Activated CD4-positive, alpha-beta T cell treated with anti-CD3 and anti-CD28 coated beads, Interleukin-2, amount 50 U/mL, for 16 hours (primary cell): ENCODE measurements at regions not wholly inside any gene's neighbourhood (a gene's known extent, or its start where the extent isn't known, plus 50 kb on each side); places are given as distances from the start of the nearest gene placed in this dataset.
A peak's percentile ranks its signal among the peaks of the same experiment; 100 is the strongest.

Experiments used
- DNase-seq: peaks from one replicate; pipeline ENCODE4 v3.0.0-alpha.2; 2020

GRCh38 chr9:16247188-16247875 lies 623.1 kb downstream of the BNC2 start:
- no peak for DNase-seq

DNA sequence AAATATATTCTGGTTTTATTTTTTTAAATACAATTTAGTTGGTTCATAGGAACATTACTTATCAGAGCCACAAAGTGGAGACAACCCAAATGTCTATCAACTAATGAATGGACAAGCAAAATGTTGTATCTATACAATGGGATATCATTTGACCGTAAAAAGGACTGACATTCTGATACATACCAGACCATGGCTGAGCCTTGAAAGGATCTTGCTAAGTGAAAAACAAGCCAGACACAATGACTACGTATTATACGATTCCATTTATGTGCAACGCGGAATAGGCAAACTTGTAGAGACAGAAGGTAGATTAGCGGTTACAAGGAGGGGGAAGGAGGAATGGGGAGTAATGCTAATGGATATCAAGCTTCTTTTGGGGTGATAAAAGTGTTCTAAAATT lies 621.6 kb downstream of the BNC2 start:
- DNase-seq = no peak

GRCh38 chr9:16252616-16253015 lies 617.9 kb downstream of the BNC2 start:
- DNase-seq = no peak

DNA sequence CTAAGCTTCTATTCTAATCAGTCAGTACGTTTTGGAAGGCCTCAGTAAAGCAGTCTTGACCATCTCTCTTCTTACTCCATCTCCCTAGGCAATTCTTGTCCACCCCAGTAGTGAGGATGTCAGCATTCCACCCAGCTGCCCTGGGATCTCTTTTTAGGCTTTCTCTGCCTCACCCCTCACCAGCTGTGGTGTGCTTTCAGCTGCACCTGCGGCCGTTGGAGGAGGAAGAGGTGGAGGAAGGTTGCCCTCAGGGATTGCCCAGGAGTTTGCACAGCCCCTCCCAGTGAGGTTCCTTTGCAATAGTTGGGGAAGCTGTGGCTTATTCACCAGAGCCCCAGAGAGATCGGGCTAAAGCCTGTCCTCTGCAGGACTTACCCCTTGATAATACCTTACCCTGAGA lies 615.8 kb downstream of the BNC2 start:
- DNase-seq = no peak

DNA sequence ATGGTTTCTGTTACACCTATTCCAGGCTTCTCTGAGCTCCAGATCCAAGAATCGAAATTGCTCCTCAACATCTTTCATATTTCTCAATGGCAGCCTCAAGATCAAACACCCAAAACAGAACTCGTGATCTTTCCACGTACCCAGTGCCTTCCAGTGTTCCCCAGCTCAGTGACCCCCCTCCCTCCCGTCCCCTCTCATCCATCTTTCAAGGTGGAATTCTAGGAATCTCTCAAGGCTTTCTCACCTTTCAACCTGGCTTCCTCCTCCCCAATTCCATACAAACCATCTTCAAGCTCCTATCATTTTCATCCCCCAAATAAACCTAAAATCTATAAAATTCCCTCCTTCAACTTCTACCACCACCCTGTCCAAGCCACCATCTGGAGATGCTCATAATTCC lies 615.3 kb downstream of the BNC2 start:
- DNase-seq = no peak

- no peak for DNase-seq
Measured at GRCh38 chr9:16257604-16258003, 612.9 kb downstream of the BNC2 start.

GRCh38 chr9:16258191-16258590 lies 612.3 kb downstream of the BNC2 start:
- no peak for DNase-seq

DNA sequence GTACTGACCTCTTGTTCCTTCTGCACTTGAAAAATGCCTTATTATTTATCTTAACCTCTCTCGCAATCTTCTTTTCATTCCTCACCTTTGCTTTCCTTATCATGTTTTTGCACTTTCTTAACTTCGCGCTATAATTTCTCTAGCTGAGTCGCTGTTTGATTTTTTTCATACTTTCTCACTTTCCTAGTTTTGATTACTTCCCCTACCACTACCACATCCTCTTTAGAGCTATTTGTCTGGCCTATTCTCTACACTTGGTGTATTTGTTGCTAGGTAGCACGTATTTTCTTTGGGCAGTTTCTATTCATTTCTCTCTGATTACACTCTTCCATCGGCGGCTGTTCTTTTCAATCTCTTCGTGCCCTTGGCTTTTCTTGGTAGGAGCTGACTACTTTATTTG lies 611.8 kb downstream of the BNC2 start:
- DNase-seq = no peak

- no peak for DNase-seq
Measured at GRCh38 chr9:16262477-16263261, 607.8 kb downstream of the BNC2 start.

GRCh38 chr9:16265688-16266087 lies 604.8 kb downstream of the BNC2 start:
- DNase-seq = no peak

DNA sequence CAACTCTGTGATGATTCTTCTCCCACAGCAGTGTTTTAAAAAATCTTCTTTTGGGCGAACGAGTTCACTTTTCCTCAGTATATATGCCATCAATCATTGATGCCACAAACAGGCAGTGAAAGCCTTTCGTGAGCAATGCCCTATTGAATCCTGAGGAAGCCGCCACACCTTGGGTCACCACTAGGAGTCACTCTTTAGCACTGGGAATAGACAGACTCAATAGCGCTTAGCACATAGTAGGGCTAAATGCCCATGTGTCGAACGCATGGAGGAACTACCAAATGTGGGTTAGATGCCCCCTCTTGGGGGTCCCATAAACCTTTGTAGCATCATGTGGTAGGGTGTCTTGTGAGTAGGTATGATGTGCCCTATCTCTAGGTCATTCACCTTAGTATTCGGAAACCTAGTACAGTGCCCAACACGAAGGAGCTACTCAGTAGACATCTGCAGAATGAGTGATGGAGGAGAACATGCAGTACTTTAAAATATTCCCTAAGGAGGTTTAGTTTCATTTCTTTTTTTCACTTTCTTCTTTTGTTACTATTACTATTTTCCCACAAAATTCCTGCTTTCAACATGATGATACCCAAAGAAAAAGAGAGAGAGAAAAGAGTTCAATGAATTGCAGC lies 603.7 kb downstream of the BNC2 start:
- peak; percentile 5 for DNase-seq

DNA sequence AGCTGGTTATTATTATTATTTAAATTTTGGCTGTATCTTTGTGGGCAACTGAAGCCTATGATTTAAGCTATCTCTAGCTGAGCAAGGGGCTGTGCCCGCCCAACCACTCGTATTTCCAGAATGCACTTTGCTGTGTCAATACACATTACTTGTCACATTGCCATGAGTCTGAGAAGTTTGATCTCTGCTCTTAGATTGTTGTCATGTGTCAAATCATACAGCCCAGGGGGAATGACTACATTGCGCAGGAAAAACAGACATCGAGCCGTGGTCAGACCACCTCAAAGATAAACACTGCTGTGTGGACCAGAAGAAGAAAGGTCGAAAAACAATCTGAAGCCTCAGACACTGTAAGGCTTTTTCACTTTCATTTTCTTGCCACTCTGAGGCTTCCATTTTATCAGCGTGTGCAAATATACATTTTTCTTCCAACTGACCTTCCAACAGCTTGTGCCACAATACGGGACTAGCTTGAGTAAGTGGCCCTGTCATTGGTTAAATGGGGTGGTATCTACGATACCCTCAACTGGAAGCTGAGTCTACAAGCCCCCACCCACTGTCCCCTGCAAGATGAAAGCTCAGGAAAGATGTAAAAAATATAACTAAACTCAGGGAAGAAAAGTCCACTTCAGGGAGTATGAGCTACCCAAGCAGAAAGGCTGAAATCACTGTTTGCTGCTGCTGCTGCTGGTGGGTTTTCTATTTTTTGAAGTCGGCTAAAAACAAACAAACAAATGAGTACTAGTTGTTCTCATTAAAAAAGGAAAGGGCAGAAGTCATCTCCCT lies 603.0 kb downstream of the BNC2 start:
- DNase-seq = no peak

GRCh38 chr9:16268067-16268881 lies 602.2 kb downstream of the BNC2 start:
- no peak for DNase-seq

- DNase-seq = no peak
Measured at GRCh38 chr9:16271967-16272366, 598.5 kb downstream of the BNC2 start.

GRCh38 chr9:16272776-16273175 lies 597.7 kb downstream of the BNC2 start:
- DNase-seq = no peak

- DNase-seq = no peak
Measured at GRCh38 chr9:16275795-16276624, 594.5 kb downstream of the BNC2 start.

DNA sequence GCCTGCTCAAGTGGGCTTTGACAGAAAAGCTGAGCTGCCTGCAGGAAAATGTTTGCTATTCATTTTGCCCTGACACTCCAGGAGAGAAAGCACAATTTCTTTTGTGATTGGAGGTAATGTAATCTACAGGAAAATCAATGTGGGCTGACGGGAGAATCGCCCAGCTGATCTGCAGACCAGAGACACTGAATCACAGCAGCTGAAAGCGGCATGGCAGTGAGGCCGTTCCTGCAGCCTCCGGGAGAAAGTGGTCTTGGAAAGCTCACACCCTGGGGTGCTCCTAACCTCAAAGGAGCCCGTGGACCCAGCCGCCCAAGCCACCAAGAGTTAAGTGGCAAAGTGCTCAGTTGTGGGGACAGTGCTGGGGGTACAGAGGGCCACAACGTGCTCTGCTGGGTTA lies 593.6 kb downstream of the BNC2 start:
- DNase-seq = no peak

DNA sequence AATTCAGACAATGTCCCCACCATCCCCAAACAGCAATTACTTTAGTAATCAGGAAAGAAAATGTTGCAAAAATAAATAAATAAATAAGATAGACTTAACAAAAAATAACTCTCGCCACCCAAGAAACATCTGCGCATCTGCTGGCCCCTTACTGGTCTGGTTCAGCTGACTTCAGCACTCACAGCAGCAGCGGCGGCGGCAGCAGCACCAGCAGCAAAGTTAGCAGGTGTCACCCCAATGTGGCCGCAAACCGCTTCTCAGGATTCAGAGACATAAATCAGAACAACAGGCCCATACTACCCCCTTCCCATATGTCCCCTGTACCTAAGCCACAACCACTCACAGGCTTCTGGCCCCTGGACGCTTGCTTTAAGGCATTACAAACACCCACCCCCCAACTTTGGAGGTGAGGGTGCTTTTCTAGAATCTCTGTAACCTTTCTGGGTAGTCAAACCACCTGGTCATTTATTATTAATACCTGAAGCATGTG lies 593.0 kb downstream of the BNC2 start:
- DNase-seq = no peak

- DNase-seq = no peak
Measured at GRCh38 chr9:16278326-16278999, 592.0 kb downstream of the BNC2 start.

DNA sequence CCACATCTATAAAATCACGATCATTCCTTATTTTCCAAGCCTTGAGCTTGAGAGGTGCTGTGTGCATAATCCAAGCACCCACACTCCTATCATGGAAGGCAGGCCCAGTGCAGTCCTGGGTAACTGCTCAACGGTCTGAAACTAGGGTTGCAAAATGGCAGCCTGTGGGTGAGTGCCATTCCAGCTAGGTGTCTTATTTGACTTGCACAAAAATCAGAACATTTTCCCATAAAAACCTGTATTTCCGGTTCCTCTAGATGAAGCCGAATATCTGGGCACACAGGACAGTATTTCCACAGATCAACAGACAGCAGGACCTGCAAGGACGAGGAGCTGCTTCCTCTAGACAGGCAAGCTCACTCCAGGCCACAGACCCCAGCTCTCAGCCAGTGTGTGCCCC lies 588.8 kb downstream of the BNC2 start:
- DNase-seq = no peak

GRCh38 chr9:16282216-16282615 lies 588.3 kb downstream of the BNC2 start:
- DNase-seq = no peak
